HepG2 (cell line): ENCODE measurements at regions not wholly inside any gene's neighbourhood (a gene's known extent, or its start where the extent isn't known, plus 50 kb on each side); places are given as distances from the start of the nearest gene placed in this dataset.

Experiments
- ATAC-seq: fragments of 200-7000 bp; cut with Tn5 transposase; 3 replicates; pipeline ENCODE4 v1.9.1; 2020; ENCODE audit warnings: mild to moderate bottlenecking, moderate library complexity
- BruUV-seq: library from RNA; stranded (reverse); fragments of 400-500 nt; replicated peaks from 2 replicates; lab custom pipeline; 2021; lab: Mats Ljungman, UMichigan
- CTCF ChIA-PET: fragments of 300-600 bp; formaldehyde crosslinking; extraction: SDS; loops from one replicate; lab custom pipeline; 2021; ENCODE audit warnings: low total read pairs, inconsistent platforms, low intra/inter-chr PET ratio; lab: Yijun Ruan, JAX
- POLR2A ChIA-PET: fragments of 350-600 bp; sonication (Branson Sonifier 250); formaldehyde crosslinking; loops from one replicate; lab custom pipeline; 2020; ENCODE audit warnings: antibody characterized with exemption, inconsistent platforms; lab: Yijun Ruan, JAX
- DNase-seq: peaks from one replicate; pipeline ENCODE4 v3.0.0-alpha.2; 2015; ENCODE audit warnings: low spot score
- FAIRE-seq: peaks from 3 replicates; lab custom pipeline; 2011; peaks lifted over from hg19 to GRCh38; lab: Jason Lieb, UNC
- H2AFZ ChIP-seq: one replicate; pipeline ENCODE4 v1.6.1; 2011; ENCODE audit warnings: low read length, inconsistent platforms
- H3K27ac ChIP-seq: fragments of 300-600 bp; 3 replicates; pipeline ENCODE4 v1.8.0; 2011; ENCODE audit warnings: mixed run types, mild to moderate bottlenecking, mixed read lengths, low read length, inconsistent platforms; ENCODE audit not compliant: insufficient read depth; ENCODE audit errors: extremely low read length
- H3K27me3 ChIP-seq, 2 experiments: fragments of 200-600 bp in 1 of 2; 2 replicates in 1 of 2; 3 replicates in 1 of 2; pipeline versions ENCODE4 v1.6.0 to v1.8.0; 2011; ENCODE audit warnings: low read length in 2 of 2, mild to moderate bottlenecking in 2 of 2, moderate library complexity in 2 of 2, inconsistent platforms in 1 of 2; ENCODE audit not compliant: insufficient read depth in 2 of 2, control insufficient read depth in 1 of 2
- H3K36me3 ChIP-seq, 2 experiments: fragments of 200-600 bp in 1 of 2; replicated peaks in 1 of 2; 2 replicates in 1 of 2; 3 replicates in 1 of 2; pipeline versions ENCODE4 v1.5.1 to v1.8.0; 2011; ENCODE audit warnings: low read length in 2 of 2, inconsistent platforms in 1 of 2; ENCODE audit not compliant: insufficient read depth in 2 of 2, control insufficient read depth in 1 of 2
- H3K4me1 ChIP-seq: 2 replicates; pipeline ENCODE4 v1.5.1; 2012; ENCODE audit warnings: low read length, inconsistent platforms; ENCODE audit not compliant: insufficient read depth
- H3K4me2 ChIP-seq: 2 replicates; pipeline ENCODE4 v1.6.0; 2011; ENCODE audit warnings: low read depth, low read length, inconsistent platforms
- H3K4me3 ChIP-seq, 3 experiments: fragments of 200-600 bp in 1 of 3; sonication (generic), shearing (Covaris generic) in 1 of 3; replicated peaks in 1 of 3; 2 replicates each; pipeline ENCODE4 v1.5.1; 2011 to 2016; ENCODE audit warnings: low read length in 3 of 3, inconsistent platforms in 2 of 3, low read depth in 2 of 3, mild to moderate bottlenecking in 2 of 3, control low read depth in 1 of 3, mixed read lengths in 1 of 3; ENCODE audit not compliant: insufficient read depth in 1 of 3
- H3K79me2 ChIP-seq: one replicate; pipeline ENCODE4 v1.6.1; 2011; ENCODE audit warnings: low read length, inconsistent platforms; ENCODE audit not compliant: insufficient read depth
- H3K9ac ChIP-seq: 2 replicates; pipeline ENCODE4 v1.6.0; 2011; ENCODE audit warnings: mild to moderate bottlenecking, low read depth, low read length, inconsistent platforms; ENCODE audit not compliant: insufficient read depth
- H3K9me3 ChIP-seq: 2 replicates; pipeline ENCODE4 v1.5.1; 2012; ENCODE audit warnings: mild to moderate bottlenecking, low read length
- H4K20me1 ChIP-seq: 2 replicates; pipeline ENCODE4 v1.6.0; 2011; ENCODE audit warnings: inconsistent platforms, mild to moderate bottlenecking, low read length, moderate library complexity; ENCODE audit not compliant: insufficient read depth
- AHDC1 ChIP-seq: sonication (generic); formaldehyde crosslinking; IDR thresholded peaks from 2 replicates; pipeline ENCODE4 v1.5.1; 2020; ENCODE audit warnings: mild to moderate bottlenecking, missing genetic modification reagents, borderline replicate concordance
- AKNA ChIP-seq: sonication (generic); formaldehyde crosslinking; IDR thresholded peaks from 2 replicates; pipeline ENCODE4 v1.4.0; 2020; ENCODE audit warnings: missing genetic modification reagents, borderline replicate concordance
- HNRNPLL ChIP-seq: fragments of 200-400 bp; formaldehyde crosslinking; IDR thresholded peaks from 2 replicates; pipeline ENCODE4 v1.6.1; 2017; ENCODE audit warnings: mild to moderate bottlenecking, low read depth, low read length; ENCODE audit not compliant: poor library complexity, severe bottlenecking
- ISX ChIP-seq: sonication (generic); formaldehyde crosslinking; conservative IDR thresholded peaks from 2 replicates; pipeline ENCODE4 v1.5.0; 2020; ENCODE audit warnings: missing genetic modification reagents
- NPAS2 ChIP-seq: sonication (generic); formaldehyde crosslinking; IDR thresholded peaks from 2 replicates; pipeline ENCODE4 v1.8.0; 2022; ENCODE audit warnings: mild to moderate bottlenecking, missing genetic modification reagents, borderline replicate concordance
- PRMT3 ChIP-seq: sonication (generic); formaldehyde crosslinking; IDR thresholded peaks from 2 replicates; pipeline ENCODE4 v1.8.1; 2022; ENCODE audit warnings: low read depth, mild to moderate bottlenecking, moderate library complexity, missing genetic modification reagents, borderline replicate concordance
- TGIF2 ChIP-seq: IDR thresholded peaks from 2 replicates; pipeline ENCODE4 v1.6.1; 2016; ENCODE audit warnings: control low read depth, missing compliant biosample characterization
- TOE1 ChIP-seq: sonication (generic); formaldehyde crosslinking; IDR thresholded peaks from 2 replicates; pipeline ENCODE4 v1.4.0; 2020; ENCODE audit warnings: mild to moderate bottlenecking, missing genetic modification reagents
- ZBTB46 ChIP-seq: sonication (generic); formaldehyde crosslinking; IDR thresholded peaks from 2 replicates; pipeline ENCODE4 v1.4.0; 2020; ENCODE audit warnings: mild to moderate bottlenecking, missing genetic modification reagents, borderline replicate concordance
- ZNF275 ChIP-seq: sonication (generic); formaldehyde crosslinking; IDR thresholded peaks from 2 replicates; pipeline ENCODE4 v1.8.0; 2022; ENCODE audit warnings: missing genetic modification reagents, mild to moderate bottlenecking, inconsistent platforms, borderline replicate concordance
- WGBS: methylation state at CpG from one replicate; pipeline ENCODE4 v1.1.6; 2017; ENCODE audit warnings: low lambda C conversion rate; 5-methylcytosine and 5-hydroxymethylcytosine counted together
- in situ Hi-C: cut with HindIII; loops from 2 replicates; pipeline ENCODE4 v1.10.0; 2017; ENCODE audit warnings: low pct_unique_long_range_greater_than_20kb; ENCODE audit not compliant: extremely low pct_ligation_motif_present
- intact Hi-C: fragments of 100-400 bp; cut with micrococcal nuclease; formaldehyde crosslinking; loops from one replicate; pipeline ENCODE4 v1.10.0; 2022; ENCODE audit not compliant: unreplicated experiment

GRCh38 chr18:68525091-68525490 lies 189.8 kb downstream of the TMX3 start:
- Histone ChIP-seq H3K36me3 (no peaks in the 10 kb centered on the region), H3K4me3 (no peak overlapping the region), H3K27me3 (no peaks in the 10 kb centered on the region), H3K79me2 (no peaks in the 10 kb centered on the region), H3K9me3 (no peaks in the 10 kb centered on the region), H3K4me1 (no peaks in the 10 kb centered on the region), H3K9ac (no peak overlapping the region), H3K4me2 (no peak overlapping the region), H3K27ac (no peak overlapping the region), H4K20me1 (no peaks in the 10 kb centered on the region), H2AFZ (no peak overlapping the region)
- POLR2A ChIA-PET, result no interaction called here
- in situ Hi-C loops, result no loop called here
- no TSS peak for BruUV-seq
- FAIRE-seq (no peak), ATAC-seq (no peak), DNase-seq (no peak)
- CTCF ChIA-PET, result no interaction called here
- WGBS, result 0% methylated on average over 2 of the region's 2 CpGs
- intact Hi-C loops, result no loop called here
- TF ChIP-seq AKNA (CRISPR knock-in tag) (no peak), NPAS2 (CRISPR knock-in tag) (no peak), ZNF275 (no peak), TGIF2 (CRISPR knock-in tag) (no peak), ISX (CRISPR knock-in tag) (no peak), PRMT3 (CRISPR knock-in tag) (no peak), HNRNPLL (no peak), AHDC1 (no peak), TOE1 (CRISPR knock-in tag) (no peak), ZBTB46 (no peak)
